ENCODE measurements at regions not wholly inside any gene's neighbourhood (a gene's known extent, or its start where the extent isn't known, plus 50 kb on each side); places are given as distances from the start of the nearest gene placed in this dataset.

DNA sequence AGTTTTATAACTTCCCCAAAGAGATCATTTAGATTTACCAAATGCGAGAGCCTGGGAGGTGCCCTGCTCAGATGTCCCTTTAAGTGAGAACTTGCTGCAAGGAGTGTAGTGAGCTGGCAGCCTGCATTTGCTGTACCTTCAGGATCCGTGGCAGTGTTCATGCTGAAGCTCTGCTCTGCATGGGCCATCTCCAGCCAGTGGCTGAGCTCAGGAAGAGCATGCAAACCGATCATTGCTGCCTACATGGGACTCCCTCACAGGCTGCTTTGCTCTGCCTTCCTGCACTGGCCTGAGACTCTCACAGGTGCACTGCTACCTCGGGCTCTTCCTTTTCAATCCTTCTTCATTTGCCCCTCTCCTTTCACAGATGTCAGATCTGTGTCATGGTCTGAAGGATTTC, 152.0 kb upstream of the SFRP2 start:
- no peaks in the 10 kb centered on the region for H3K36me3 Mint-ChIP-seq
- peaks cover 0 to 1% (median 0%) of the 10 kb centered on the region in 6 donors for H3K9me3 Mint-ChIP-seq
- H3K4me1 Mint-ChIP-seq: no peaks in the 10 kb centered on the region

DNA sequence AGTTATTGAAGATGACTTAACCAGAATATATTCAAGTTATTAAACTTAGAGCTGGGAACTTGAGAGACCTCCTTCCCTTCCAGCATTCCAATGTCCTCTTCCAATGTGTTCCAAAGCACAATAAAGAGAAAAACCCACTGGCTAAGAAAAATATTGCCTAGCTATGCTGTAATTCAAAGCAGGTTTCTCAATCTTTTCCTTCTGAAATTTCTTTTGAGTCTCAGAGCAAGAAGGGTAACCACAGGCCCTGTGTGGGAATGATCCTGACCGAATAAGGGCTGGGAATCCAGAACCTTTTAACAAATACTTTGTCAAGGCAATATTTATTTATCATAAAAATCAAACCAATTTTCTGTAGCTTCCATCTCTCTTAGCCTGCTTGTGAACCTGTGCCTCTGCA, 150.7 kb upstream of the SFRP2 start:
- H3K36me3 Mint-ChIP-seq: no peaks in the 10 kb centered on the region
- H3K27ac Mint-ChIP-seq: no peak overlapping the region
- DNase-seq: no peak
- H3K4me3 Mint-ChIP-seq: no peak overlapping the region
- no peaks in the 10 kb centered on the region for H3K4me1 Mint-ChIP-seq
- H3K9me3 Mint-ChIP-seq: no peaks in the 10 kb centered on the region
- peaks cover 1 to 14% (median 9%) of the 10 kb centered on the region in 3 donors for H3K27me3 Mint-ChIP-seq (ENCODE audit: low read depth in 3 of 3)

More for the DNA sequence above, 152.0 kb upstream of the SFRP2 start:
- Mint-ChIP-seq H3K27me3 (ENCODE audit: low read depth in 3 of 3) (peaks cover 2 to 10% (median 10%) of the 10 kb centered on the region in 3 donors), H3K4me3 (no peak overlapping the region), H3K27ac (no peak overlapping the region)
- DNase-seq: no peak

GRCh38 chr4:153938994-153939393, 150.1 kb upstream of the SFRP2 start:
- Mint-ChIP-seq H3K36me3 (no peaks in the 10 kb centered on the region), H3K9me3 (no peaks in the 10 kb centered on the region), H3K27me3 (ENCODE audit: low read depth in 3 of 3) (peaks cover 0 to 16% (median 8%) of the 10 kb centered on the region in 3 donors), H3K4me3 (no peak overlapping the region), H3K27ac (no peak overlapping the region), H3K4me1 (no peaks in the 10 kb centered on the region)
- no peak for DNase-seq

- H3K4me3 Mint-ChIP-seq: no peak overlapping the region
- H3K4me1 Mint-ChIP-seq: no peaks in the 10 kb centered on the region
- H3K27me3 Mint-ChIP-seq (ENCODE audit: low read depth in 3 of 3): peaks cover 2 to 16% (median 10%) of the 10 kb centered on the region in 3 donors
- no peak for DNase-seq
- no peak overlapping the region for H3K27ac Mint-ChIP-seq
- no peaks in the 10 kb centered on the region for H3K9me3 Mint-ChIP-seq
- H3K36me3 Mint-ChIP-seq: no peaks in the 10 kb centered on the region
Measured at GRCh38 chr4:153937289-153937688, 148.4 kb upstream of the SFRP2 start.

DNA sequence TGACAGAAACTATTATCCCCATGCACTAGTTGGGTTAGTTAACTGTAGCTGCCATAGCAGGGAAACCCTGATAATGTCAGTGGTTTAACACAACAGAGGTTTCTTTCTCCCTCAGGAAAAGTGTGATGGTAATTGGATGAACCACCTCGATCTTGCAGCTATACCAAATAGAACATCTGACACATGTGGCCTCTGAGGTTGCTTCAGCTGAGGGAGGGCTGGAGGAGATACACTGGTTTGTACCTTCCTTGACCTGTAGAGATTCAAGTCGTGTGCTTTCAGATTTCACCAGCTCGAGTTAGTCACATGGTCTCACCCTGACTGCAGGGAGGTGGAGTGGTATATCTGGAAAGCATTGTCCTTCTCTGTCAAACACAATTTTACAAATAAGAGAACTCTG, 147.2 kb upstream of the SFRP2 start:
- DNase-seq: no peak
- H3K27me3 Mint-ChIP-seq (ENCODE audit: low read depth in 3 of 3): peaks cover 2 to 16% (median 10%) of the 10 kb centered on the region in 3 donors
- H3K9me3 Mint-ChIP-seq: no peaks in the 10 kb centered on the region
- H3K27ac Mint-ChIP-seq: no peak overlapping the region
- H3K4me3 Mint-ChIP-seq: no peak overlapping the region
- H3K4me1 Mint-ChIP-seq: no peaks in the 10 kb centered on the region
- H3K36me3 Mint-ChIP-seq: no peaks in the 10 kb centered on the region

GRCh38 chr4:153934688-153935017, 145.8 kb upstream of the SFRP2 start:
- Mint-ChIP-seq H3K36me3 (no peaks in the 10 kb centered on the region), H3K9me3 (no peaks in the 10 kb centered on the region), H3K4me1 (no peaks in the 10 kb centered on the region), H3K27me3 (ENCODE audit: low read depth in 3 of 3) (peaks cover 2 to 12% (median 6%) of the 10 kb centered on the region in 3 donors), H3K4me3 (no peak overlapping the region), H3K27ac (no peak overlapping the region)
- DNase-seq: no peak

DNA sequence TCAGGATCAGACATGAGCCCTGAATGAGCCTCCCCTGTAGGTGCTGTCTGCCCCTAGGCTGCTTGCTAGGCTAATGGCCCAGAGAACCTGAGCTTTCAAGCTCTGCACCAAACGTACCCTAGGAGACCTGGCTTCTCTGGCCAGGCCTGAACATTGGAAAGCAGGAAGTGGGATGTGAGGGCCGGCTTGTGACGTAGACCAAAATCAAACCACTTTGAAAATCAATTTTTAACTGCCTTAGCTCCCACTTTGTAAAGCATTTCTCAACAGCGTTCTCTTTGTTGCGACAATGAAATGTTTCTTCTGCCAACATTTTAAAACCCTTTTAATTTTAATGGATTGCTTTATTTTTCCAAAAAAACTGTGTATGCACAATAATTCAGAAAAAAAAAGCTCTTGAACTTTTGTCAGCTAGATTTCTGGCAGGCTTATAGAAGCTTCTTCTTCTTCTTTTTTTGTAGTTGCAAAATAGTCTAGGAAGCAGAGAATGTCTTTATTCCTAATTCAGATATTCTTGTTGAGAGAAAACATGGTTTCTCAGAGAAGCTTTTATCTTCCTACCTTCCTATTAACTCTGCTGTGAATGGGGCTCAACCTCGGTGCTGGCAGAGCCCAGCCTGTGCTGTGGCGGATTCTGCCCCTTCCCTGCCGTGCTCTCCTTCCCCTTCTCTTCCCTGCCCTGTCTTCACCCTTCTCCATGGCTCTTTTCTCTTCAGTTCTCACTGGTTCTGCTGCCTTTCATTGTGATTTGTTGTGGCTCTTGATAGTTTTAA, 145.2 kb upstream of the SFRP2 start:
- Mint-ChIP-seq H3K27ac (no peak overlapping the region), H3K9me3 (no peaks in the 10 kb centered on the region), H3K27me3 (ENCODE audit: low read depth in 3 of 3) (peaks cover 2 to 12% (median 6%) of the 10 kb centered on the region in 3 donors), H3K4me1 (no peaks in the 10 kb centered on the region), H3K4me3 (no peak overlapping the region), H3K36me3 (no peaks in the 10 kb centered on the region)
- DNase-seq: no peak

DNA sequence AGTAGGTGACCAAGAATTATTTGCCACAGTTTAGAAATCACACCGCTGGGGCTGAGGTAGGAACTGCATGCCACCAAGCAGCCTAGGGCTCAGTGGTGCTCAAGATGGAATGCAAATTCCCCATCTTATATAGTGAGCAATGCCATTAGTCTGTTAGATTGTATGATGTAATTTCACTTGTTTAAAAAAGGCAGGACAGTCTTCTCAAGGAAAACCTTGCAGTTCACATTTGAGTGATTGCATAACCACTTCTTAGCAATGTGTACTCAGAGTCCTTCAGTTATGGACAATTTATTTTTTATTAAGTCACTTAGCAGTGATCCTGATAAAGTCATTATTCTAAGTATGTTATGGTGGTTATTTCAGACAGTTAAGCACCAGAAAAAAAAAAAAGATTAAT, 142.9 kb upstream of the SFRP2 start:
- no peak overlapping the region for H3K27ac Mint-ChIP-seq
- no peaks in the 10 kb centered on the region for H3K36me3 Mint-ChIP-seq
- no peaks in the 10 kb centered on the region for H3K4me1 Mint-ChIP-seq
- peaks cover 2 to 11% (median 2%) of the 10 kb centered on the region in 3 donors for H3K27me3 Mint-ChIP-seq (ENCODE audit: low read depth in 3 of 3)
- no peak overlapping the region for H3K4me3 Mint-ChIP-seq
- DNase-seq: no peak
- H3K9me3 Mint-ChIP-seq: no peaks in the 10 kb centered on the region

DNA sequence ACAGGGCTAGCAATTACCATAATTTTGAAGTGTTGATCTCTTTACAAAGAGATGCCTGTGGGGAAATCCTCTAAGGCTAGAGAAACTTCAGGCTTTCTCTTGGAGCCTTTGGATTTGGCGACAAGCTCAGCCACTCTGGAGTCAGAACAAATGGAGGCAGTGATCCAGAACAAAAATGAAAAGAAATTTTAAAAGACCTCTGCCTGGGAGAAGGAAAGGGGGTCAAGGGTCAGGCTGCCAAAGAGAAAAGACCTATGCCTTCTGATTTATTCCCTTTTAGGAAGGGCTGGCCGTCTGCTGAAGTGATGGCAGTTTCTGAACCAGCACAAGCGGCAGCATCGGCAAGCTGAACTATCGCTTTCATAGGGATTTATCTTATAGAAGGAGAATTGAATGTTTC, 140.8 kb upstream of the SFRP2 start:
- Mint-ChIP-seq H3K27ac (no peak overlapping the region), H3K27me3 (ENCODE audit: low read depth in 3 of 3) (peaks cover 2 to 4% (median 2%) of the 10 kb centered on the region in 3 donors), H3K4me1 (no peaks in the 10 kb centered on the region), H3K4me3 (no peak overlapping the region), H3K36me3 (no peaks in the 10 kb centered on the region), H3K9me3 (no peaks in the 10 kb centered on the region)
- DNase-seq: no peak

DNA sequence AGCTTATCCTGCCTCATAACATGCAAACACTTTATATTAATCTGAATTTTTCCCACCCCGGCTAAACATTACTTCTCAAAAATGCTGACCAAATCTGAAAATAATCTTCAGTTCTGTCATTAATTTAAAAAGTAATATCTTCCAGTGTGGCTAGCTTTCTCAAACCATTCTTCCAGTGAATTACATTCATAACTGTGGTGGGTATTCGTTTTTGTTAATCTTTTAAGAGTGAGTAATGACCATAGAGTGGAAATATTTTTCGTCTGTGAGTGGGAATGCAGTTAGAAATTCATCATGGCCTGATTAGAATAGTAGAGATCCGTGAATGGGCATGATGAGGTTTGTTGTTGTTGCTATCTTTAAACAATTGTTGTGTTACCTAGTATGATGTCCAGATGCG, 138.6 kb upstream of the SFRP2 start:
- no peaks in the 10 kb centered on the region for H3K36me3 Mint-ChIP-seq
- peaks cover 0 to 2% (median 0%) of the 10 kb centered on the region in 3 donors for H3K27me3 Mint-ChIP-seq (ENCODE audit: low read depth in 3 of 3)
- no peaks in the 10 kb centered on the region for H3K4me1 Mint-ChIP-seq
- DNase-seq: no peak
- no peak overlapping the region for H3K27ac Mint-ChIP-seq
- H3K4me3 Mint-ChIP-seq: no peak overlapping the region
- H3K9me3 Mint-ChIP-seq: no peaks in the 10 kb centered on the region

GRCh38 chr4:153922148-153922547, 133.3 kb upstream of the SFRP2 start:
- Mint-ChIP-seq H3K9me3 (no peaks in the 10 kb centered on the region), H3K27me3 (ENCODE audit: low read depth in 3 of 3) (no peaks in the 10 kb centered on the region), H3K27ac (no peak overlapping the region), H3K36me3 (no peaks in the 10 kb centered on the region), H3K4me1 (no peaks in the 10 kb centered on the region), H3K4me3 (no peak overlapping the region)
- DNase-seq: no peak

- no peaks in the 10 kb centered on the region for H3K9me3 Mint-ChIP-seq
- no peak overlapping the region for H3K27ac Mint-ChIP-seq
- no peaks in the 10 kb centered on the region for H3K36me3 Mint-ChIP-seq
- no peaks in the 10 kb centered on the region for H3K27me3 Mint-ChIP-seq (ENCODE audit: low read depth in 3 of 3)
- H3K4me1 Mint-ChIP-seq: no peaks in the 10 kb centered on the region
- H3K4me3 Mint-ChIP-seq: no peak overlapping the region
- DNase-seq: no peak
Measured at GRCh38 chr4:153919667-153920066, 130.8 kb upstream of the SFRP2 start.

DNA sequence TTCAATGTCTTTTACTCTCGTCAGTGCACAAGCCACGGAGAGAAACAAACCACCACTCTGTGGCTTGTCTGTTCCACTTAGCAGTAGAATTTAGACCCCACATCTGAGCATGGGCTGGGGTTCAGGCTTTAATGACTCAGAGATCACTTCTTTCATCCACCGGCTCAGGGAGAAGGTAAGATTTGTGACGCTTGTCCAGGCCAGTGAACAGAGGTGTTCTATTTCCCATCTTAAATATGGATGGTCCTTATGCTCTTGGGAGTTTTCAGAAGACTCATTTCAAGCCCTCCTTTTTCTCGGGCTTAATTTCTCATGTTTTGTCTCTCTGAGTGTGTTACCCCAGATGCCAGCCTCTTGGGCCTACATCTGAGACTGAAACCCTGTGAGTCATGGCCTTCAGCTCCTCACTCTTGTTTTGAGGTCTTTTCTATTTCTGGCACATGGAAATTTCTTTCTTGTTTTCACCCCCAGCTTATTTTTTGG, 127.4 kb upstream of the SFRP2 start:
- no peaks in the 10 kb centered on the region for H3K9me3 Mint-ChIP-seq
- no peak for DNase-seq
- H3K4me1 Mint-ChIP-seq: no peaks in the 10 kb centered on the region
- no peak overlapping the region for H3K4me3 Mint-ChIP-seq
- no peaks in the 10 kb centered on the region for H3K36me3 Mint-ChIP-seq
- H3K27ac Mint-ChIP-seq: no peak overlapping the region
- H3K27me3 Mint-ChIP-seq (ENCODE audit: low read depth in 3 of 3): peaks cover 0 to 7% (median 4%) of the 10 kb centered on the region in 3 donors

GRCh38 chr4:153912301-153912700, 123.4 kb upstream of the SFRP2 start:
- Mint-ChIP-seq H3K4me1 (peaks cover 3 to 9% of the 10 kb centered on the region in 2 donors), H3K27me3 (ENCODE audit: low read depth in 3 of 3) (peaks cover 0 to 12% (median 4%) of the 10 kb centered on the region in 3 donors), H3K4me3 (no peak overlapping the region), H3K36me3 (no peaks in the 10 kb centered on the region), H3K9me3 (no peaks in the 10 kb centered on the region), H3K27ac (no peak overlapping the region)
- DNase-seq: no peak

DNA sequence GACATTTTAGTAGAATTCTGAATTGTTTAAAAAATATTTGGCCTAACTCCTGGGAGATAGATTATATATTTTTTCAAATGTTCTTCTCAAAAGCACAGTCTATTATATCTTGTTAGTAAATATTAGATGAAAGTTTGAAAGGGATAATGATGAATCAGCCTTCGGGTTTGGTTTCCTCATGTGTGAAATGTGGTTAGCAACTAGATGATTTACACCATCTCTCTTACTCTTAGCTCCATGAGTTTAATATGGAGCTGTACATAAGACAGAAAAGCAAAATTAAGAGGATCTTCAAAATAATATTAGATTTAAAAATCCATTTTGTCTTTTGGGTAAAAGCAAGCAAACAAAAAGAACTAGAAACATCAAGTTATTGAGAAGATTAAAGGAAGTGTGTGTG, 120.8 kb upstream of the SFRP2 start:
- peaks cover 4 to 13% (median 6%) of the 10 kb centered on the region in 3 donors for H3K27me3 Mint-ChIP-seq (ENCODE audit: low read depth in 3 of 3)
- H3K4me1 Mint-ChIP-seq: peaks cover 3 to 9% of the 10 kb centered on the region in 2 donors
- H3K4me3 Mint-ChIP-seq: no peak overlapping the region

More for the DNA sequence above, 120.8 kb upstream of the SFRP2 start:
- no peak for DNase-seq
- H3K27ac Mint-ChIP-seq: no peak overlapping the region
- no peaks in the 10 kb centered on the region for H3K36me3 Mint-ChIP-seq
- no peaks in the 10 kb centered on the region for H3K9me3 Mint-ChIP-seq

Data from immature natural killer cell (primary cell).